ENCODE measurements at regions not wholly inside any gene's neighbourhood (a gene's known extent, or its start where the extent isn't known, plus 50 kb on each side); places are given as distances from the start of the nearest gene placed in this dataset.

- peaks cover 0 to 57% (median 4%) of the 10 kb centered on the region in 7 donors for H3K27me3 ChIP-seq (replicated peaks in 1 of 7)
- no peak for TF ChIP-seq CTCF (IDR thresholded peaks at IDR 0.05 in 8 of 11, conservative IDR thresholded peaks at IDR 0.05 in 3 of 11)
- TF ChIP-seq POLR2AphosphoS5 (IDR thresholded peaks at IDR 0.05) = no peak
- no peak for TF ChIP-seq POLR2A (IDR thresholded peaks at IDR 0.05)
- H3K4me1 ChIP-seq = no peaks in the 10 kb centered on the region
- H3K27ac ChIP-seq = no peak overlapping the region
- no peak overlapping the region for H3K4me3 ChIP-seq
- intact Hi-C loops (cut with DNase I; ENCODE audit: low total_unique reads) = no loop called here
- H3K9me3 ChIP-seq = peaks cover 0 to 21% (median 17%) of the 10 kb centered on the region in 8 donors
- H3K36me3 ChIP-seq = no peaks in the 10 kb centered on the region
- DNase-seq = no peak
- 24 to 36% (median 33%) methylated on average over 6 to 7 of the region's 7 CpGs for WGBS, 5 donors
These were observed 263.4 kb downstream of the BMP7 start for GRCh38 chr20:57003012-57003411.

DNA sequence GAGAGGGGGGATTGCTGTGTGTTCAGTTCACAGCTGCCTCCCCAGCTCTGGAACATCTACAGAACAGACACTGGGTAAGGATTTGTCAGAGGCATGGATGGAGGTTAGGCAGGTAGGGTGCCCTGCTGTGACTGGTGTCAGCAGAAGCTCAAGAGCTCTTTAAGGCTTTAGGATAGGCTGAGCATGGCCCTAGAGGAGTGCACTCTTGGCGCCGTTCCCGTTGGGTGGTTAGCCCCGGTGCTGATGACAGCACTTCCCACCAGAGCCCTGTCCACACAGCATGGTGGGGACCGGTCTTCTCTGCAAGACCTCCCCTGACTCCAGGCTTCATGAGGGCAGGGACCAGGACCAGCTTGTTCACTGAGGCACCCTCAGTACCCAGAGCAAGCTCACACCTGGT is 262.0 kb downstream of the BMP7 start:
- Histone ChIP-seq H3K27me3 (replicated peaks in 1 of 7) (peaks cover 0 to 69% (median 4%) of the 10 kb centered on the region in 7 donors), H3K27ac (no peak overlapping the region), H3K4me1 (no peaks in the 10 kb centered on the region), H3K36me3 (no peaks in the 10 kb centered on the region), H3K4me3 (no peak overlapping the region), H3K9me3 (peaks cover 0 to 7% (median 3%) of the 10 kb centered on the region in 8 donors)
- intact Hi-C loops (cut with DNase I; ENCODE audit: low total_unique reads) = no loop called here
- TF ChIP-seq POLR2A (IDR thresholded peaks at IDR 0.05) = no peak
- TF ChIP-seq POLR2AphosphoS5 (IDR thresholded peaks at IDR 0.05) = no peak
- TF ChIP-seq CTCF (IDR thresholded peaks at IDR 0.05 in 8 of 11, conservative IDR thresholded peaks at IDR 0.05 in 3 of 11) = no peak
- DNase-seq = no peak
- 78 to 84% (median 80%) methylated on average over 5 of the region's 5 CpGs for WGBS, 5 donors

DNA sequence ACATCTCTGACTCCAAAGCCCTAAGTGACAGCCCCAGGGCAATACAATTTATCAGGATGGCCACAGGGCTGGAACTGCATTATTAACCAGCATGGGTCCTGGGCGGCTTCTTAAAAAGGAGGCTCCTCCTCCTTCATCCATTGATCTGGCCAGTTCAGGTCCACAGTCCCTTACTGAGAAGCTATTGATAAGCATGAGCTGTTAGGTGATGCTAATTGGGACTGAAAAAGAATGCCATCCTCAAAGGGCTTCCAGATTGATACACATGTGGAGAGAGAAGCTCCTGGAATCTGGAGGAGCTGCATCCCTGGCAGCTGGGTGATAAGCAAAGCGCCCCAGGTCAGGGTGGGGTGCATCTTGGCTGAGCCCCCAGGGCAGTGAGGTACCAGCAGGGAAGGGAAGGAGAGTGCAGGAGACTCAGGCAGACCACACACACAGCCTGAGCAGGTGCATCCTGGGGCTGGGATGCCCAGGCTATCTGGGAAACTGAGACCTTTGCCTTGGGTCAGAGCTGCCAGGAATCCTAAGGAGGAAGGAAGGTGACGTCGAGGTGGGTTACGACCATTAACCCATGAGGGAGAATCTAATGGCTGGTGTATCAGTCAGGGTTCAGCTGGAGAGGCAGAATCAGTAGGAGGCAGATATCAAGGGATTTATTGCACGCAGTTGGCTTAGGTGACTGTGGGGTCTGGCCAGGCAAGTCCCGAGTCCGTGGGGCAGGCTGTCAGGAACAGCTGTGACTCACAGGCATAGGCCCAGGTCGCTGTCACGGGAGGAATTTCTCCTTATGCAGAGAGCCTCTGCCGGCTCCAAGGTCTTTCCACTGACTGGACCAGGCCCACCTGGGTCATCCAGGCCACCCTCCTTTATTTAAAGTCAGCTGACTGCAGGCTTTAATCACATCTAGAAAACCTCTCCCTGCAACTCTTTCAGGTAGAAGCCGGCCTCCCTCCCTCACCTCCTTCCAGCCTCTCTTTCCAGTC is 261.2 kb downstream of the BMP7 start:
- 50 to 63% (median 55%) methylated on average over 12 of the region's 12 CpGs for WGBS, 5 donors
- H3K27me3 ChIP-seq (replicated peaks in 1 of 7) = peaks cover 0 to 76% (median 8%) of the 10 kb centered on the region in 7 donors
- no peak for DNase-seq
- no peaks in the 10 kb centered on the region for H3K9me3 ChIP-seq
- no peaks in the 10 kb centered on the region for H3K36me3 ChIP-seq
- H3K4me3 ChIP-seq = no peak overlapping the region
- TF ChIP-seq CTCF (IDR thresholded peaks at IDR 0.05 in 8 of 11, conservative IDR thresholded peaks at IDR 0.05 in 3 of 11) = no peak
- TF ChIP-seq POLR2A (IDR thresholded peaks at IDR 0.05) = no peak
- no peak for TF ChIP-seq POLR2AphosphoS5 (IDR thresholded peaks at IDR 0.05)
- H3K4me1 ChIP-seq = no peaks in the 10 kb centered on the region
- no peak overlapping the region for H3K27ac ChIP-seq
- intact Hi-C loops (cut with DNase I; ENCODE audit: low total_unique reads) = no loop called here

DNA sequence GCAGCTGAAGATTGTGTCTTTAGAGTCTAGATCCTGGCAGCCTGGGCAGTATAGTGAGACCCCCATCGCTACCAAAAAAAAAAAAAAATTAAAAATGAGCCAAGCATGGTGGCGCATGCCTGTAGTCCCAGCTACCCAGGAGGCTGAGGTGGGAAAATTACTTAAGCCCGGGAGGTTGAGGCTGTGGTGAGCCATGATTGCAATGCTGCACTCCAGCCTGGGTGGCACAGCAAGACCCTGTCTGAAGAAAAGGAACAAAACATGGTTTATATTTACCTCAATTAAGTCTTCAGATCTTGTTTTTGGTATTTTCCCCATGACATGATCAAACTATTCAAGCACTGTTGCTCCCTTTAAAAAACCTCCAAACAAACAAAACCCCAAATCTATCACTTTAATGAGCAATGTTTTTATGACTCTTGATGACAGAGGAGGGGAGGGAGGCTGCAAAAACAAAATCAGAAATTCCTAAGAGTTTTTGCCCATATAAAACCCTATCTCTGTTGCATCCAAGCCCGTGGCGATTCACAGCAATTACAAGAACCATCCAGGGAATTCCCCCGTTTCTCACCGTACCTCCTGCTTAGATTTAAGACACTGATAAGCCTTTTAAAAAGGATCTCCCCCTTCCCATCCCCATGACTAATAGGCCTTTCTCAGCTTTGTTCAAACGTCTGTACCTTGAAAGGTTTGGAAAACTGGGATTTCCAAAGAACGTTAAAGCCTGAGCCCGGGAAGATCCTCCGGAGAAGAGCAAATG is 259.9 kb downstream of the BMP7 start:
- peaks cover 0 to 82% (median 8%) of the 10 kb centered on the region in 7 donors for H3K27me3 ChIP-seq (replicated peaks in 1 of 7)
- H3K4me1 ChIP-seq = no peaks in the 10 kb centered on the region
- no peak for TF ChIP-seq CTCF (IDR thresholded peaks at IDR 0.05 in 8 of 11, conservative IDR thresholded peaks at IDR 0.05 in 3 of 11)
- no peak for TF ChIP-seq POLR2AphosphoS5 (IDR thresholded peaks at IDR 0.05)
- no peak for TF ChIP-seq POLR2A (IDR thresholded peaks at IDR 0.05)
- WGBS, 5 donors = 30 to 35% (median 33%) methylated on average over 11 of the region's 11 CpGs
- intact Hi-C loops (cut with DNase I; ENCODE audit: low total_unique reads) = no loop called here
- H3K36me3 ChIP-seq = no peaks in the 10 kb centered on the region
- no peak overlapping the region for H3K4me3 ChIP-seq
- no peak overlapping the region for H3K27ac ChIP-seq
- DNase-seq = no peak
- H3K9me3 ChIP-seq = no peaks in the 10 kb centered on the region
